MCF 10A (cell line): ENCODE measurements at regions not wholly inside any gene's neighbourhood (a gene's known extent, or its start where the extent isn't known, plus 50 kb on each side); places are given as distances from the start of the nearest gene placed in this dataset.

Experiments used
- BruUV-seq: library from RNA; stranded (reverse); fragments of 400-500 nt; replicated peaks from 2 replicates; lab custom pipeline; 2021; lab: Mats Ljungman, UMichigan
- CTCF ChIA-PET: fragments of 300-600 bp; sonication (Branson Sonifier 250); formaldehyde crosslinking; extraction: SDS; loops from one replicate; lab custom pipeline; 2021; ENCODE audit warnings: antibody characterized with exemption, inconsistent platforms; lab: Yijun Ruan, JAX
- POLR2A ChIA-PET: fragments of 300-600, 350-650 bp; sonication (Branson Sonifier 250); formaldehyde crosslinking; extraction: SDS; loops from one replicate; lab custom pipeline; 2020; ENCODE audit warnings: antibody characterized with exemption, inconsistent platforms; lab: Yijun Ruan, JAX
- DNase-seq: peaks from one replicate; pipeline ENCODE4 v3.0.0-alpha.2; 2018; ENCODE audit not compliant: unreplicated experiment
- H3K27ac Mint-ChIP-seq: one replicate; pipeline ENCODE4 v1.8.0; 2022; ENCODE audit warnings: mild to moderate bottlenecking, low read depth, mixed read lengths; ENCODE audit not compliant: unreplicated experiment
- H3K27me3 Mint-ChIP-seq: one replicate; pipeline ENCODE4 v1.8.0; 2022; ENCODE audit warnings: mixed read lengths; ENCODE audit not compliant: insufficient read depth, unreplicated experiment
- H3K36me3 Mint-ChIP-seq: one replicate; pipeline ENCODE4 v1.8.0; 2022; ENCODE audit warnings: mild to moderate bottlenecking, moderate library complexity, mixed read lengths; ENCODE audit not compliant: insufficient read depth, unreplicated experiment
- H3K4me1 Mint-ChIP-seq: one replicate; pipeline ENCODE4 v1.8.0; 2022; ENCODE audit warnings: mixed read lengths; ENCODE audit not compliant: insufficient read depth, unreplicated experiment
- H3K4me3 Mint-ChIP-seq: one replicate; pipeline ENCODE4 v1.8.0; 2022; ENCODE audit warnings: mild to moderate bottlenecking, moderate library complexity, mixed read lengths; ENCODE audit not compliant: unreplicated experiment
- H3K9me3 Mint-ChIP-seq: one replicate; pipeline ENCODE4 v1.8.0; 2022; ENCODE audit warnings: mixed read lengths; ENCODE audit not compliant: unreplicated experiment
- CTCF ChIP-seq: fragments of 200-600 bp; IDR thresholded peaks from one replicate; pipeline ENCODE4 v1.8.0; 2022; ENCODE audit warnings: antibody characterized with exemption, mild to moderate bottlenecking; ENCODE audit not compliant: unreplicated experiment
- intact Hi-C: fragments of 100-400 bp; cut with micrococcal nuclease; formaldehyde crosslinking; loops from 2 replicates; pipeline ENCODE4 v1.14.1; 2022

- Mint-ChIP-seq H3K36me3 (no peaks in the 10 kb centered on the region), H3K4me1 (no peaks in the 10 kb centered on the region), H3K27me3 (peaks cover 34% of the 10 kb centered on the region), H3K9me3 (no peaks in the 10 kb centered on the region), H3K27ac (no peak overlapping the region), H3K4me3 (no peak overlapping the region)
- no TSS peak for BruUV-seq
- ChIA-PET POLR2A (no interaction called here), CTCF (no interaction called here)
- TF ChIP-seq CTCF, result no peak
- DNase-seq, result no peak
- intact Hi-C loops, result no loop called here
Measured at GRCh38 chr9:96072930-96073329, 197.4 kb downstream of the ERCC6L2 start.

GRCh38 chr9:96071815-96072124 is 196.3 kb downstream of the ERCC6L2 start:
- no TSS peak for BruUV-seq
- H3K9me3 Mint-ChIP-seq, result no peaks in the 10 kb centered on the region
- no peak overlapping the region for H3K4me3 Mint-ChIP-seq
- no peaks in the 10 kb centered on the region for H3K36me3 Mint-ChIP-seq
- POLR2A ChIA-PET, result no interaction called here
- H3K4me1 Mint-ChIP-seq, result no peaks in the 10 kb centered on the region
- CTCF ChIA-PET, result no interaction called here
- intact Hi-C loops, result no loop called here
- H3K27me3 Mint-ChIP-seq, result peaks cover 34% of the 10 kb centered on the region
- H3K27ac Mint-ChIP-seq, result no peak overlapping the region
- TF ChIP-seq CTCF, result no peak
- no peak for DNase-seq

GRCh38 chr9:96071076-96071814 is 195.8 kb downstream of the ERCC6L2 start:
- POLR2A ChIA-PET, result no interaction called here
- intact Hi-C loops, result no loop called here
- H3K27ac Mint-ChIP-seq, result no peak overlapping the region
- no peaks in the 10 kb centered on the region for H3K4me1 Mint-ChIP-seq
- peak; percentile 47 for DNase-seq
- TF ChIP-seq CTCF, result peak; percentile 47
- CTCF ChIA-PET, result interaction anchor here (0.7 to 1.3 kb wide), 4 partner anchors 32 to 755 kb away, joined by 3 to 4 read pairs (median 3); no protein-coding TSS in a partner anchor
- BruUV-seq, result no TSS peak
- H3K27me3 Mint-ChIP-seq, result peaks cover 34% of the 10 kb centered on the region
- no peaks in the 10 kb centered on the region for H3K36me3 Mint-ChIP-seq
- no peaks in the 10 kb centered on the region for H3K9me3 Mint-ChIP-seq
- H3K4me3 Mint-ChIP-seq, result no peak overlapping the region

GRCh38 chr9:96069629-96070220 is 194.2 kb downstream of the ERCC6L2 start:
- H3K4me1 Mint-ChIP-seq, result no peaks in the 10 kb centered on the region
- H3K36me3 Mint-ChIP-seq, result no peaks in the 10 kb centered on the region
- intact Hi-C loops, result no loop called here
- no peak overlapping the region for H3K27ac Mint-ChIP-seq
- POLR2A ChIA-PET, result no interaction called here
- DNase-seq, result no peak
- no peaks in the 10 kb centered on the region for H3K9me3 Mint-ChIP-seq
- no TSS peak for BruUV-seq
- no peak overlapping the region for H3K4me3 Mint-ChIP-seq
- peaks cover 34% of the 10 kb centered on the region for H3K27me3 Mint-ChIP-seq
- CTCF ChIA-PET, result interaction anchor here (0.7 kb wide), 1 partner anchor 10 kb away, joined by 3 read pairs; no protein-coding TSS in a partner anchor
- TF ChIP-seq CTCF, result no peak
